Fibroblast of lung (primary cell): ENCODE measurements at regions not wholly inside any gene's neighbourhood (a gene's known extent, or its start where the extent isn't known, plus 50 kb on each side); places are given as distances from the start of the nearest gene placed in this dataset.

Source experiments
- DNase-seq, 2 donors: peaks; one replicate each; pipeline versions ENCODE4 v3.0.0 to v3.0.0-alpha.2; 2010; ENCODE audit warnings: low read depth in 2 of 2
- H2AFZ ChIP-seq: 2 replicates; pipeline ENCODE4 v1.5.1; 2012; ENCODE audit warnings: low read length, control low read depth, inconsistent platforms
- H3K27ac ChIP-seq: 2 replicates; pipeline ENCODE4 v1.5.1; 2011; ENCODE audit warnings: low read length, control low read depth; ENCODE audit not compliant: insufficient read depth
- H3K27me3 ChIP-seq: 2 replicates; pipeline ENCODE4 v1.5.1; 2011; ENCODE audit warnings: mild to moderate bottlenecking, low read length; ENCODE audit not compliant: control insufficient read depth, insufficient read depth
- H3K36me3 ChIP-seq: 2 replicates; pipeline ENCODE4 v1.5.1; 2011; ENCODE audit warnings: low read length; ENCODE audit not compliant: control insufficient read depth, insufficient read depth
- H3K4me1 ChIP-seq: 2 replicates; pipeline ENCODE4 v1.5.1; 2011; ENCODE audit warnings: low read length; ENCODE audit not compliant: control insufficient read depth, insufficient read depth; ENCODE audit errors: extremely low read depth
- H3K4me2 ChIP-seq: 2 replicates; pipeline ENCODE4 v1.5.1; 2011; ENCODE audit warnings: low read length, control low read depth; ENCODE audit not compliant: insufficient read depth; ENCODE audit errors: extremely low read depth
- H3K4me3 ChIP-seq, 4 experiments: fragments of 200-600 bp in 1 of 4; sonication (generic) in 1 of 4; replicated peaks in 1 of 4; 2 replicates each; pipeline ENCODE4 v1.5.1; 2011 to 2016; ENCODE audit warnings: low read length in 4 of 4, low read depth in 3 of 4, mild to moderate bottlenecking in 3 of 4, control low read depth in 2 of 4, inconsistent platforms in 1 of 4, mixed read lengths in 1 of 4; ENCODE audit not compliant: insufficient read depth in 1 of 4; ENCODE audit errors: control extremely low read depth in 1 of 4
- H3K79me2 ChIP-seq: 2 replicates; pipeline ENCODE4 v1.5.1; 2012; ENCODE audit warnings: mild to moderate bottlenecking, low read length, inconsistent platforms; ENCODE audit not compliant: control insufficient read depth, insufficient read depth
- H3K9ac ChIP-seq: 2 replicates; pipeline ENCODE4 v1.5.1; 2011; ENCODE audit warnings: mild to moderate bottlenecking, low read length, control low read depth; ENCODE audit not compliant: insufficient read depth
- H3K9me3 ChIP-seq: 2 replicates; pipeline ENCODE4 v1.5.1; 2012; ENCODE audit warnings: low read depth, low read length; ENCODE audit not compliant: control insufficient read depth, insufficient read depth
- H4K20me1 ChIP-seq: 2 replicates; pipeline ENCODE4 v1.5.1; 2011; ENCODE audit warnings: low read length; ENCODE audit not compliant: control insufficient read depth, insufficient read depth; ENCODE audit errors: extremely low read depth
- CTCF ChIP-seq, 2 donors: IDR thresholded peaks in 1 of 2; conservative IDR thresholded peaks in 1 of 2; 1 replicate in 1 of 2; 2 replicates in 1 of 2; pipeline ENCODE4 v1.5.1; 2011 to 2012; ENCODE audit warnings: low read length in 2 of 2, control low read depth in 1 of 2, inconsistent platforms in 1 of 2, low read depth in 1 of 2, mild to moderate bottlenecking in 1 of 2
- EZH2 ChIP-seq: IDR thresholded peaks from 2 replicates; pipeline ENCODE4 v1.5.1; 2012; ENCODE audit warnings: low read length, control low read depth, mild to moderate bottlenecking; ENCODE audit errors: missing control alignments

- Histone ChIP-seq H3K4me3 (no peak overlapping the region), H3K9ac (no peak overlapping the region), H4K20me1 (no peaks in the 10 kb centered on the region), H3K4me1 (no peaks in the 10 kb centered on the region), H3K9me3 (no peaks in the 10 kb centered on the region), H3K36me3 (no peaks in the 10 kb centered on the region), H3K27ac (no peak overlapping the region), H3K4me2 (no peak overlapping the region), H3K27me3 (no peaks in the 10 kb centered on the region), H2AFZ (no peak overlapping the region), H3K79me2 (no peaks in the 10 kb centered on the region)
- no peak for TF ChIP-seq EZH2
- TF ChIP-seq CTCF (conservative IDR thresholded peaks at IDR 0.05 in 1 of 2, IDR thresholded peaks at IDR 0.05 in 1 of 2; ENCODE audit: low read depth in 1 of 2, low read length in 2 of 2): no peak
- no peak for DNase-seq
Observed at GRCh38 chr18:38284972-38285371, 719.4 kb upstream of the CELF4 start.

- TF ChIP-seq CTCF (conservative IDR thresholded peaks at IDR 0.05 in 1 of 2, IDR thresholded peaks at IDR 0.05 in 1 of 2; ENCODE audit: low read depth in 1 of 2, low read length in 2 of 2) (no peak), EZH2 (no peak)
- Histone ChIP-seq H3K27ac (no peak overlapping the region), H3K36me3 (no peaks in the 10 kb centered on the region), H3K79me2 (no peaks in the 10 kb centered on the region), H3K4me3 (no peak overlapping the region), H3K9ac (no peak overlapping the region), H3K4me2 (no peak overlapping the region), H3K4me1 (no peaks in the 10 kb centered on the region), H2AFZ (no peak overlapping the region), H3K27me3 (no peaks in the 10 kb centered on the region), H3K9me3 (no peaks in the 10 kb centered on the region), H4K20me1 (no peaks in the 10 kb centered on the region)
- DNase-seq: no peak
Observed at GRCh38 chr18:38263066-38263465, 697.5 kb upstream of the CELF4 start.

GRCh38 chr18:38262661-38263060 is 697.1 kb upstream of the CELF4 start:
- H3K27ac ChIP-seq: no peak overlapping the region
- no peak overlapping the region for H3K4me3 ChIP-seq
- no peaks in the 10 kb centered on the region for H3K79me2 ChIP-seq
- H4K20me1 ChIP-seq: no peaks in the 10 kb centered on the region
- H2AFZ ChIP-seq: no peak overlapping the region
- H3K27me3 ChIP-seq: no peaks in the 10 kb centered on the region
- no peaks in the 10 kb centered on the region for H3K4me1 ChIP-seq
- no peak overlapping the region for H3K9ac ChIP-seq
- TF ChIP-seq CTCF (conservative IDR thresholded peaks at IDR 0.05 in 1 of 2, IDR thresholded peaks at IDR 0.05 in 1 of 2; ENCODE audit: low read depth in 1 of 2, low read length in 2 of 2) (no peak), EZH2 (no peak)
- no peaks in the 10 kb centered on the region for H3K9me3 ChIP-seq
- no peaks in the 10 kb centered on the region for H3K36me3 ChIP-seq
- no peak overlapping the region for H3K4me2 ChIP-seq
- DNase-seq: no peak
